ENCODE measurements at regions not wholly inside any gene's neighbourhood (a gene's known extent, or its start where the extent isn't known, plus 50 kb on each side); places are given as distances from the start of the nearest gene placed in this dataset.

- no peak overlapping the region for H2AFZ ChIP-seq (ENCODE audit: low read length)
- ChIA-PET CTCF (ENCODE audit: low intra/inter-chr PET ratio, low total read pairs) (no interaction called here), POLR2A (no interaction called here)
- in situ Hi-C loops (cut with HindIII; ENCODE audit: extremely low pct_ligation_motif_present, low pct_unique_long_range_greater_than_20kb): no loop called here
- ATAC-seq: no peak
- no peak overlapping the region for H3K4me3 ChIP-seq (replicated peaks in 1 of 3; ENCODE audit: insufficient read depth in 1 of 3, low read depth in 2 of 3, low read length in 3 of 3)
- H3K36me3 ChIP-seq (replicated peaks in 1 of 2; ENCODE audit: control insufficient read depth in 1 of 2, insufficient read depth in 2 of 2, low read length in 2 of 2): no peaks in the 10 kb centered on the region
- no peak for FAIRE-seq
- no TSS peak for BruUV-seq (replicated peaks)
- H3K79me2 ChIP-seq (ENCODE audit: insufficient read depth, low read length): no peaks in the 10 kb centered on the region
- no peaks in the 10 kb centered on the region for H3K9me3 ChIP-seq (ENCODE audit: low read length)
- H3K27ac ChIP-seq (ENCODE audit: extremely low read length, insufficient read depth, low read length): no peak overlapping the region
- no peak for TF ChIP-seq ZNF251 (CRISPR knock-in tag; IDR thresholded peaks at IDR 0.05)
- no peak for TF ChIP-seq MAZ (IDR thresholded peaks at IDR 0.05; ENCODE audit: borderline replicate concordance, low read depth, low read length)
- TF ChIP-seq MAZ (CRISPR knock-in tag; IDR thresholded peaks at IDR 0.05; ENCODE audit: low read depth): no peak
- no peak for TF ChIP-seq SIX4 (CRISPR knock-in tag; IDR thresholded peaks at IDR 0.05)
- TF ChIP-seq KMT2B (CRISPR knock-in tag; IDR thresholded peaks at IDR 0.05): no peak
- no peak for TF ChIP-seq ZNF180 (CRISPR knock-in tag; IDR thresholded peaks at IDR 0.05; ENCODE audit: borderline replicate concordance, low read depth)
- TF ChIP-seq ZSCAN9 (CRISPR knock-in tag; IDR thresholded peaks at IDR 0.05; ENCODE audit: borderline replicate concordance): no peak
- TF ChIP-seq CHD2 (IDR thresholded peaks at IDR 0.05; ENCODE audit: low read depth, low read length): no peak
- no peak for TF ChIP-seq RBAK (CRISPR knock-in tag; IDR thresholded peaks at IDR 0.05)
- TF ChIP-seq RFX1 (IDR thresholded peaks at IDR 0.05): no peak
- TF ChIP-seq BORCS8-MEF2B (CRISPR knock-in tag; IDR thresholded peaks at IDR 0.05): no peak
- no peak for TF ChIP-seq ZNF10 (CRISPR knock-in tag; IDR thresholded peaks at IDR 0.05; ENCODE audit: borderline replicate concordance, low read depth)
- TF ChIP-seq ZIK1 (CRISPR knock-in tag; IDR thresholded peaks at IDR 0.05; ENCODE audit: borderline replicate concordance, low read depth): no peak
- no peak for TF ChIP-seq ZNF879 (CRISPR knock-in tag; IDR thresholded peaks at IDR 0.05)
- no peak overlapping the region for H3K4me2 ChIP-seq (ENCODE audit: low read depth, low read length)
- intact Hi-C loops (cut with micrococcal nuclease; ENCODE audit: unreplicated experiment): no loop called here
- no peaks in the 10 kb centered on the region for H3K4me1 ChIP-seq (ENCODE audit: insufficient read depth, low read length)
- no peaks in the 10 kb centered on the region for H4K20me1 ChIP-seq (ENCODE audit: insufficient read depth, low read length)
- no peak for DNase-seq (ENCODE audit: low spot score)
- no peak overlapping the region for H3K9ac ChIP-seq (ENCODE audit: insufficient read depth, low read depth, low read length)
- no peaks in the 10 kb centered on the region for H3K27me3 ChIP-seq (ENCODE audit: control insufficient read depth in 1 of 2, insufficient read depth in 2 of 2, low read length in 2 of 2)
- 0% methylated on average over 1 of the region's 1 CpG for WGBS (ENCODE audit: low lambda C conversion rate)
Measured at GRCh38 chr5:145471831-145472612, 363.1 kb downstream of the PRELID2 start.

Measured in HepG2 (cell line).